C4-2B (cell line): ENCODE measurements at regions not wholly inside any gene's neighbourhood (a gene's known extent, or its start where the extent isn't known, plus 50 kb on each side); places are given as distances from the start of the nearest gene placed in this dataset.

Experiments
- H3K27ac ChIP-seq: fragments of 450-650 bp; 2 replicates; pipeline ENCODE4 v1.5.1; 2017
- CTCF ChIP-seq: fragments of 450-650 bp; conservative IDR thresholded peaks from 2 replicates; pipeline ENCODE4 v1.5.1; 2017; ENCODE audit warnings: mild to moderate bottlenecking
- ZFX ChIP-seq: fragments of 450-650 bp; IDR thresholded peaks from 2 replicates; pipeline ENCODE4 v1.6.1; 2017

- no peak overlapping the region for H3K27ac ChIP-seq
- TF ChIP-seq CTCF: no peak
- no peak for TF ChIP-seq ZFX
Observed at GRCh38 chr11:97361812-97362378, 972.1 kb downstream of the JRKL start.

GRCh38 chr11:97363331-97363730 is 973.5 kb downstream of the JRKL start:
- TF ChIP-seq ZFX (no peak), CTCF (no peak)
- H3K27ac ChIP-seq: no peak overlapping the region

- no peak overlapping the region for H3K27ac ChIP-seq
- TF ChIP-seq CTCF: no peak
- no peak for TF ChIP-seq ZFX
Observed at GRCh38 chr11:97364047-97364446, 974.2 kb downstream of the JRKL start.

DNA sequence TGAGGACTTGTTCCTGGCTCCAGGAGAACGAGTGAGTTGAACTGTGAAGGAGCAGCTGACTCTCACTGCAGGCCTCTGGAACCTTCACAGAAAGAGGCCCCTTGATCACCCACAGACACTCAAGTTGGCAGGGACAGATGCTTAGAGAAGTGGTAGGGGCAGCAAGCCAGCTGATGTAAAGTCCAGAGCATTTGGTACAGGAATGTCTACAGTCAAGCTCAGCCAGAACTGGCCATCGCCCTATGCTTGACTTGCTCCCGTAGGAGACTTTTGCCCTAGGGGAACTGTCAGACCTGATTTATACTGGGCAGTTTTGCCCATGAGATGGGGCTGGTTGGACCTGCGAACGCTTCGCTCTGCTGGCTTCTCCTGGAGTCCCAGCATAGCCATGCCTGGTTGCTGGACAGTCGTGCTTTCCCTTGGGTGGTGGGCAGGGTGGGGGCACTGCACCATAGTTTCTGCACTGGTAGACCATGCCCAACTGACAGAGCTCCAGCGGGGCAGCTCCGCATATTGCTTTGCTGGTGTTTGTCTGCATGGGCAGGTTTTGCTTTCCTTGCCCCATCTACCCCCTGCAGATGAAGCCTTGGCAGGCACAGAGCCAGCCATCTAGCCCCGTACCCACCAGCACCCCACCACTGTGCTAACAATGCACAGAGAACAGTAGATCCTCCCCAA is 977.7 kb downstream of the JRKL start:
- TF ChIP-seq CTCF (no peak), ZFX (no peak)
- no peak overlapping the region for H3K27ac ChIP-seq

GRCh38 chr11:97389270-97389669 is 999.5 kb downstream of the JRKL start:
- TF ChIP-seq CTCF (no peak), ZFX (no peak)
- no peak overlapping the region for H3K27ac ChIP-seq

DNA sequence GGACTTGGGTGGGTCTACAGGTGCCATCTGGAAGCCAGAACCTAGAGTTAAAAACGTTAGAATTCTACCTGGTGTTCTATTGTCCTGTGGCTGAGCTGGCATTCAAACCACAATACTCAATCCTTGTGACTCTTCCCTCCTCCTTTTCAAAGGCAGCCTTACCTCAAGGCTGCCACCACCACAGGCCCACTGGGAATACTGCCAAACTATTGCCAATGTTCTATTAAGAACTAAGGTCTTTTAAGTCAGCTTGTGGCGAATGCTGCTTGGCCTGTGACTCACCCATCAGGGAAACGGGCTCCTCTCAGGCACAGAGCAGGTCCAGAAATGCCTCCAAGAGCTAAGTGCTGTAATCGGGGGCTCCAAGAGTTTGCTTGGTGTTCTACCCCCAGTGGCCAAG is 1008.4 kb downstream of the JRKL start:
- no peak for TF ChIP-seq ZFX
- TF ChIP-seq CTCF: no peak
- H3K27ac ChIP-seq: no peak overlapping the region

- no peak for TF ChIP-seq ZFX
- TF ChIP-seq CTCF: no peak
Observed at GRCh38 chr11:97409141-97409540, 1019.3 kb downstream of the JRKL start.

More at GRCh38 chr11:97409141-97409540, 1019.3 kb downstream of the JRKL start:
- no peak overlapping the region for H3K27ac ChIP-seq
